SU-DHL-6 (cell line): ENCODE measurements at regions not wholly inside any gene's neighbourhood (a gene's known extent, or its start where the extent isn't known, plus 50 kb on each side); places are given as distances from the start of the nearest gene placed in this dataset.

ENCODE experiments used
- H2AFZ ChIP-seq: fragments of 200-600 bp; sonication (generic); 2 replicates; pipeline ENCODE4 v1.6.1; 2014; ENCODE audit warnings: low read depth, mild to moderate bottlenecking, moderate library complexity, mixed read lengths, antibody characterized with exemption, low read length; ENCODE audit not compliant: severe bottlenecking
- H3F3A ChIP-seq: fragments of 200-600 bp; shearing (Covaris generic); 2 replicates; pipeline ENCODE4 v1.6.0; 2016; ENCODE audit warnings: antibody characterized with exemption, mild to moderate bottlenecking; ENCODE audit not compliant: insufficient read depth
- H3K27ac ChIP-seq: fragments of 200-600 bp; sonication (generic); 2 replicates; pipeline ENCODE4 v1.5.1; 2016; ENCODE audit warnings: low read depth, mild to moderate bottlenecking, low read length, moderate library complexity, mixed read lengths
- H3K27me3 ChIP-seq: fragments of 200-600 bp; sonication (generic), shearing (Covaris generic); 2 replicates; pipeline ENCODE4 v1.6.0; 2014; ENCODE audit warnings: mild to moderate bottlenecking, low read length
- H3K36me3 ChIP-seq: fragments of 200-600 bp; sonication (generic); 2 replicates; pipeline ENCODE4 v1.6.1; 2014; ENCODE audit warnings: mild to moderate bottlenecking, low read length, mixed read lengths
- H3K4me2 ChIP-seq: fragments of 300-600, 200-600 bp; shearing (Covaris generic), sonication (generic); 2 replicates; pipeline ENCODE4 v1.6.0; 2014; ENCODE audit warnings: low read length, low read depth, mild to moderate bottlenecking; ENCODE audit not compliant: poor library complexity, severe bottlenecking
- H3K4me3 ChIP-seq: fragments of 200-600 bp; sonication (generic); 2 replicates; pipeline ENCODE4 v1.5.1; 2014; ENCODE audit warnings: antibody characterized with exemption, low read length, mild to moderate bottlenecking, mixed read lengths; ENCODE audit not compliant: insufficient read depth, poor library complexity, severe bottlenecking
- H3K79me2 ChIP-seq: fragments of 200-600 bp; sonication (generic); 2 replicates; pipeline ENCODE4 v1.6.1; 2014; ENCODE audit warnings: mild to moderate bottlenecking, low read length, moderate library complexity; ENCODE audit not compliant: insufficient read depth
- H3K9ac ChIP-seq: fragments of 200-600 bp; sonication (generic); 2 replicates; pipeline ENCODE4 v1.7.0; 2014; ENCODE audit warnings: mild to moderate bottlenecking, low read length
- H3K9me2 ChIP-seq: fragments of 200-600 bp; sonication (generic); replicated peaks from 2 replicates; pipeline ENCODE4 v1.6.1; 2014; ENCODE audit warnings: low read length; ENCODE audit not compliant: insufficient read depth
- H3K9me3 ChIP-seq: fragments of 200-600 bp; sonication (generic); 2 replicates; pipeline ENCODE4 v1.6.1; 2014; ENCODE audit warnings: low read length, mixed read lengths; ENCODE audit not compliant: insufficient read depth
- H4K20me1 ChIP-seq: fragments of 200-600 bp; sonication (generic); 2 replicates; pipeline ENCODE4 v1.6.1; 2014; ENCODE audit warnings: low read depth, mild to moderate bottlenecking, antibody characterized with exemption, low read length, moderate library complexity, mixed read lengths
- CTCF ChIP-seq: fragments of 200-600 bp; sonication (generic); IDR thresholded peaks from one replicate; pipeline ENCODE4 v1.5.1; 2017; ENCODE audit warnings: antibody characterized with exemption, mild to moderate bottlenecking, low read length, moderate library complexity; ENCODE audit not compliant: insufficient read depth, poor library complexity, severe bottlenecking
- EZH2phosphoT487 ChIP-seq: fragments of 200-600 bp; sonication (generic), shearing (Covaris generic); conservative IDR thresholded peaks from 2 replicates; pipeline ENCODE4 v1.6.1; 2018; ENCODE audit warnings: mild to moderate bottlenecking, antibody characterized with exemption, low read length, moderate library complexity, mixed read lengths

- H2AFZ ChIP-seq: no peak overlapping the region
- H3F3A ChIP-seq: no peaks in the 10 kb centered on the region
- no peaks in the 10 kb centered on the region for H3K9me2 ChIP-seq
- H3K9me3 ChIP-seq: no peaks in the 10 kb centered on the region
- no peaks in the 10 kb centered on the region for H4K20me1 ChIP-seq
- no peak overlapping the region for H3K4me3 ChIP-seq
- no peaks in the 10 kb centered on the region for H3K79me2 ChIP-seq
- H3K4me2 ChIP-seq: no peak overlapping the region
- no peak overlapping the region for H3K9ac ChIP-seq
- H3K36me3 ChIP-seq: no peaks in the 10 kb centered on the region
- H3K27me3 ChIP-seq: no peaks in the 10 kb centered on the region
- no peak overlapping the region for H3K27ac ChIP-seq
- TF ChIP-seq EZH2phosphoT487: no peak
- no peak for TF ChIP-seq CTCF
Measured at GRCh38 chr6:91716361-91716760, 1129.5 kb upstream of the MAP3K7 start.

- H3K9me3 ChIP-seq: no peaks in the 10 kb centered on the region
- no peak overlapping the region for H3K4me2 ChIP-seq
- H3K9me2 ChIP-seq: no peaks in the 10 kb centered on the region
- H4K20me1 ChIP-seq: no peaks in the 10 kb centered on the region
- H3F3A ChIP-seq: no peaks in the 10 kb centered on the region
- H2AFZ ChIP-seq: no peak overlapping the region
- no peak overlapping the region for H3K9ac ChIP-seq
- no peak overlapping the region for H3K27ac ChIP-seq
- H3K4me3 ChIP-seq: no peak overlapping the region
- TF ChIP-seq EZH2phosphoT487 (no peak), CTCF (no peak)
- H3K79me2 ChIP-seq: no peaks in the 10 kb centered on the region
- no peaks in the 10 kb centered on the region for H3K36me3 ChIP-seq
- no peaks in the 10 kb centered on the region for H3K27me3 ChIP-seq
Measured at GRCh38 chr6:91715171-91715805, 1128.4 kb upstream of the MAP3K7 start.

- no peaks in the 10 kb centered on the region for H3K27me3 ChIP-seq
- no peak overlapping the region for H2AFZ ChIP-seq
- H3K27ac ChIP-seq: no peak overlapping the region
- no peak overlapping the region for H3K4me2 ChIP-seq
- no peaks in the 10 kb centered on the region for H3F3A ChIP-seq
- H3K9me3 ChIP-seq: no peaks in the 10 kb centered on the region
- TF ChIP-seq EZH2phosphoT487: no peak
- TF ChIP-seq CTCF: no peak
- H3K9me2 ChIP-seq: no peaks in the 10 kb centered on the region
- no peaks in the 10 kb centered on the region for H3K79me2 ChIP-seq
- H3K9ac ChIP-seq: no peak overlapping the region
- H3K36me3 ChIP-seq: no peaks in the 10 kb centered on the region
- H3K4me3 ChIP-seq: no peak overlapping the region
- H4K20me1 ChIP-seq: no peaks in the 10 kb centered on the region
Measured at GRCh38 chr6:91713911-91714310, 1127.0 kb upstream of the MAP3K7 start.
